ENCODE measurements at regions not wholly inside any gene's neighbourhood (a gene's known extent, or its start where the extent isn't known, plus 50 kb on each side); places are given as distances from the start of the nearest gene placed in this dataset.

- no peak for TF ChIP-seq TEAD4 (IDR thresholded peaks at IDR 0.05)
- no peak for TF ChIP-seq CREB1 (IDR thresholded peaks at IDR 0.05; ENCODE audit: low read depth)
- no peak for TF ChIP-seq MAX (IDR thresholded peaks at IDR 0.05)
- TF ChIP-seq EGR1 (IDR thresholded peaks at IDR 0.05), result no peak
- TF ChIP-seq NFIC (IDR thresholded peaks at IDR 0.05), result no peak
- TF ChIP-seq EP300 (IDR thresholded peaks at IDR 0.05; ENCODE audit: borderline replicate concordance), result no peak
- no peak for TF ChIP-seq FOXM1 (IDR thresholded peaks at IDR 0.05; ENCODE audit: borderline replicate concordance, low read depth)
- no peak for TF ChIP-seq YY1 (IDR thresholded peaks at IDR 0.05; ENCODE audit: low read depth)
- no peak for TF ChIP-seq TAF1 (IDR thresholded peaks at IDR 0.05; ENCODE audit: low read depth)
- no peak for TF ChIP-seq ZBTB7A (IDR thresholded peaks at IDR 0.05; ENCODE audit: low read depth)
- TF ChIP-seq RAD21 (IDR thresholded peaks at IDR 0.05; ENCODE audit: low read depth), result no peak
- no peak for TF ChIP-seq TCF12 (IDR thresholded peaks at IDR 0.05; ENCODE audit: low read depth)
- no peak for TF ChIP-seq CEBPB (IDR thresholded peaks at IDR 0.05)
- no peak for TF ChIP-seq USF1 (IDR thresholded peaks at IDR 0.05)
- TF ChIP-seq, protein P1, sequence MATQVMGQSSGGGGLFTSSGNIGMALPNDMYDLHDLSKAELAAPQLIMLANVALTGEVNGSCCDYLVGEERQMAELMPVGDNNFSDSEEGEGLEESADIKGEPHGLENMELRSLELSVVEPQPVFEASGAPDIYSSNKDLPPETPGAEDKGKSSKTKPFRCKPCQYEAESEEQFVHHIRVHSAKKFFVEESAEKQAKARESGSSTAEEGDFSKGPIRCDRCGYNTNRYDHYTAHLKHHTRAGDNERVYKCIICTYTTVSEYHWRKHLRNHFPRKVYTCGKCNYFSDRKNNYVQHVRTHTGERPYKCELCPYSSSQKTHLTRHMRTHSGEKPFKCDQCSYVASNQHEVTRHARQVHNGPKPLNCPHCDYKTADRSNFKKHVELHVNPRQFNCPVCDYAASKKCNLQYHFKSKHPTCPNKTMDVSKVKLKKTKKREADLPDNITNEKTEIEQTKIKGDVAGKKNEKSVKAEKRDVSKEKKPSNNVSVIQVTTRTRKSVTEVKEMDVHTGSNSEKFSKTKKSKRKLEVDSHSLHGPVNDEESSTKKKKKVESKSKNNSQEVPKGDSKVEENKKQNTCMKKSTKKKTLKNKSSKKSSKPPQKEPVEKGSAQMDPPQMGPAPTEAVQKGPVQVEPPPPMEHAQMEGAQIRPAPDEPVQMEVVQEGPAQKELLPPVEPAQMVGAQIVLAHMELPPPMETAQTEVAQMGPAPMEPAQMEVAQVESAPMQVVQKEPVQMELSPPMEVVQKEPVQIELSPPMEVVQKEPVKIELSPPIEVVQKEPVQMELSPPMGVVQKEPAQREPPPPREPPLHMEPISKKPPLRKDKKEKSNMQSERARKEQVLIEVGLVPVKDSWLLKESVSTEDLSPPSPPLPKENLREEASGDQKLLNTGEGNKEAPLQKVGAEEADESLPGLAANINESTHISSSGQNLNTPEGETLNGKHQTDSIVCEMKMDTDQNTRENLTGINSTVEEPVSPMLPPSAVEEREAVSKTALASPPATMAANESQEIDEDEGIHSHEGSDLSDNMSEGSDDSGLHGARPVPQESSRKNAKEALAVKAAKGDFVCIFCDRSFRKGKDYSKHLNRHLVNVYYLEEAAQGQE (IDR thresholded peaks at IDR 0.05; ENCODE audit: low read depth), result no peak
These were observed 231.6 kb downstream of the ZIC1 start for GRCh38 chr3:147640781-147641180.

GRCh38 chr3:147645761-147646160 lies 236.6 kb downstream of the ZIC1 start:
- TF ChIP-seq EP300 (IDR thresholded peaks at IDR 0.05; ENCODE audit: borderline replicate concordance) (no peak), ZBTB7A (IDR thresholded peaks at IDR 0.05; ENCODE audit: low read depth) (no peak), TEAD4 (IDR thresholded peaks at IDR 0.05) (no peak), EGR1 (IDR thresholded peaks at IDR 0.05) (no peak), FOXM1 (IDR thresholded peaks at IDR 0.05; ENCODE audit: borderline replicate concordance, low read depth) (no peak), YY1 (IDR thresholded peaks at IDR 0.05; ENCODE audit: low read depth) (no peak)
- TF ChIP-seq, protein P1 (IDR thresholded peaks at IDR 0.05; ENCODE audit: low read depth), result no peak

- no peak for TF ChIP-seq EGR1 (IDR thresholded peaks at IDR 0.05)
- no peak for TF ChIP-seq MAX (IDR thresholded peaks at IDR 0.05)
- no peak for TF ChIP-seq TEAD4 (IDR thresholded peaks at IDR 0.05)
- no peak for TF ChIP-seq NFIC (IDR thresholded peaks at IDR 0.05)
- TF ChIP-seq TCF12 (IDR thresholded peaks at IDR 0.05; ENCODE audit: low read depth), result no peak
- TF ChIP-seq YY1 (IDR thresholded peaks at IDR 0.05; ENCODE audit: low read depth), result no peak
- TF ChIP-seq EP300 (IDR thresholded peaks at IDR 0.05; ENCODE audit: borderline replicate concordance), result no peak
- TF ChIP-seq TAF1 (IDR thresholded peaks at IDR 0.05; ENCODE audit: low read depth), result no peak
- TF ChIP-seq, protein P1 (IDR thresholded peaks at IDR 0.05; ENCODE audit: low read depth), result no peak
These were observed 240.3 kb downstream of the ZIC1 start for GRCh38 chr3:147649475-147649874.

DNA sequence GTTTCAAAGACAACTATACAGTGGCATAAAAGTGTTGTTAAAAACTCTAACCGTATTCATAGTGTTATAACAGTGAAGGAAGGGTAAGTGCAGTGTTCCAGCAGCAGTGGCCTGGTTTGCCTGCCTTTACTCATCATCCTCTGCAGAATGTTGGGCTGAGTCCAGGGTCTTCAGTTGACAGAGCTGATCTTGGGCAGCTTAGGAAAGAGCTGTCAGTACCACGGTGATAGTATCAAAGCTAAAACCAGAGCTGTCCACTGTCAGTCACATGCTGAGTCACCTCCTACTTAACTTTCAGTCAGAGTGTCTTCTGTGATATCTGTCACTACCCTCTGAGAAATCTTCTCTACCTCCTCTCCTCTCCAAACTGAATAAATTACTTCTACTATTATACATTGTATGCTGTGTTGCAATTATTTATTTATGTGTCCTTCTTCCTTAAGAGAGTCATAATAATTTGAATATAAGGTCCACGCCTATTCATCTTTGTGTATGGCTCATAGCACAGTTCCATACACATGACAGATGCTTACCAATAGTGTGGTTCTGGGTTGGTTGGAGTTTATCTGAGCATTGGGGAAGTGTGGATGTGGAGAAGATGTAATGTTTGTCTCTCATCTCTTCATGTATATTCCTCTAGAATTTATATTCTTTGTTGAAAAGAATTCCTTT lies 242.1 kb downstream of the ZIC1 start:
- no peak for TF ChIP-seq TEAD4 (IDR thresholded peaks at IDR 0.05)
- TF ChIP-seq YY1 (IDR thresholded peaks at IDR 0.05; ENCODE audit: low read depth), result no peak
- no peak for TF ChIP-seq TAF1 (IDR thresholded peaks at IDR 0.05; ENCODE audit: low read depth)
- no peak for TF ChIP-seq ZBTB7A (IDR thresholded peaks at IDR 0.05; ENCODE audit: low read depth)
- TF ChIP-seq RAD21 (IDR thresholded peaks at IDR 0.05; ENCODE audit: low read depth), result no peak

GRCh38 chr3:147652651-147653366 lies 243.6 kb downstream of the ZIC1 start:
- TF ChIP-seq MAX (IDR thresholded peaks at IDR 0.05) (no peak), YY1 (IDR thresholded peaks at IDR 0.05; ENCODE audit: low read depth) (no peak), TCF12 (IDR thresholded peaks at IDR 0.05; ENCODE audit: low read depth) (no peak), ZBTB7A (IDR thresholded peaks at IDR 0.05; ENCODE audit: low read depth) (no peak), CREB1 (IDR thresholded peaks at IDR 0.05; ENCODE audit: low read depth) (no peak), EP300 (IDR thresholded peaks at IDR 0.05; ENCODE audit: borderline replicate concordance) (no peak), USF1 (IDR thresholded peaks at IDR 0.05) (no peak), TAF1 (IDR thresholded peaks at IDR 0.05; ENCODE audit: low read depth) (no peak), FOXM1 (IDR thresholded peaks at IDR 0.05; ENCODE audit: borderline replicate concordance, low read depth) (no peak), RAD21 (IDR thresholded peaks at IDR 0.05; ENCODE audit: low read depth) (no peak), EGR1 (IDR thresholded peaks at IDR 0.05) (no peak), NFIC (IDR thresholded peaks at IDR 0.05) (no peak), CEBPB (IDR thresholded peaks at IDR 0.05) (no peak), TEAD4 (IDR thresholded peaks at IDR 0.05) (no peak)
- TF ChIP-seq, protein P1 (IDR thresholded peaks at IDR 0.05; ENCODE audit: low read depth), result no peak
